ENCODE measurements at regions not wholly inside any gene's neighbourhood (a gene's known extent, or its start where the extent isn't known, plus 50 kb on each side); places are given as distances from the start of the nearest gene placed in this dataset.
A peak's percentile ranks its signal among the peaks of the same experiment; 100 is the strongest.

- no peak for DNase-seq
Observed at GRCh38 chr13:40439928-40440327, 226.5 kb downstream of the FOXO1 start.

- DNase-seq = no peak
Observed at GRCh38 chr13:40440990-40441820, 225.2 kb downstream of the FOXO1 start.

- DNase-seq = no peak
Observed at GRCh38 chr13:40442231-40442630, 224.2 kb downstream of the FOXO1 start.

- no peak for DNase-seq
Observed at GRCh38 chr13:40442826-40443225, 223.6 kb downstream of the FOXO1 start.

GRCh38 chr13:40444241-40444640 is 222.2 kb downstream of the FOXO1 start:
- DNase-seq = no peak

GRCh38 chr13:40445557-40445990 is 220.9 kb downstream of the FOXO1 start:
- DNase-seq = peak; percentile 94

GRCh38 chr13:40446365-40446764 is 220.1 kb downstream of the FOXO1 start:
- DNase-seq = no peak

GRCh38 chr13:40447857-40448256 is 218.6 kb downstream of the FOXO1 start:
- no peak for DNase-seq

GRCh38 chr13:40452038-40452666 is 214.3 kb downstream of the FOXO1 start:
- DNase-seq = no peak

- no peak for DNase-seq
Observed at GRCh38 chr13:40452741-40453334, 213.6 kb downstream of the FOXO1 start.

GRCh38 chr13:40453351-40454021 is 213.0 kb downstream of the FOXO1 start:
- no peak for DNase-seq

- DNase-seq = no peak
Observed at GRCh38 chr13:40456397-40456953, 210.0 kb downstream of the FOXO1 start.

GRCh38 chr13:40456979-40457553 is 209.4 kb downstream of the FOXO1 start:
- no peak for DNase-seq

GRCh38 chr13:40457929-40458719 is 208.3 kb downstream of the FOXO1 start:
- no peak for DNase-seq

GRCh38 chr13:40458720-40458990 is 207.8 kb downstream of the FOXO1 start:
- DNase-seq = no peak

- no peak for DNase-seq
Observed at GRCh38 chr13:40460116-40460515, 206.3 kb downstream of the FOXO1 start.

GRCh38 chr13:40464337-40465014 is 202.0 kb downstream of the FOXO1 start:
- DNase-seq = no peak

- DNase-seq = no peak
Observed at GRCh38 chr13:40465015-40465390, 201.4 kb downstream of the FOXO1 start.

GRCh38 chr13:40466272-40466671 is 200.2 kb downstream of the FOXO1 start:
- DNase-seq = no peak

GRCh38 chr13:40468227-40468838 is 198.1 kb downstream of the FOXO1 start:
- no peak for DNase-seq
